ENCODE measurements at regions not wholly inside any gene's neighbourhood (a gene's known extent, or its start where the extent isn't known, plus 50 kb on each side); places are given as distances from the start of the nearest gene placed in this dataset.

- TF ChIP-seq, protein P1, sequence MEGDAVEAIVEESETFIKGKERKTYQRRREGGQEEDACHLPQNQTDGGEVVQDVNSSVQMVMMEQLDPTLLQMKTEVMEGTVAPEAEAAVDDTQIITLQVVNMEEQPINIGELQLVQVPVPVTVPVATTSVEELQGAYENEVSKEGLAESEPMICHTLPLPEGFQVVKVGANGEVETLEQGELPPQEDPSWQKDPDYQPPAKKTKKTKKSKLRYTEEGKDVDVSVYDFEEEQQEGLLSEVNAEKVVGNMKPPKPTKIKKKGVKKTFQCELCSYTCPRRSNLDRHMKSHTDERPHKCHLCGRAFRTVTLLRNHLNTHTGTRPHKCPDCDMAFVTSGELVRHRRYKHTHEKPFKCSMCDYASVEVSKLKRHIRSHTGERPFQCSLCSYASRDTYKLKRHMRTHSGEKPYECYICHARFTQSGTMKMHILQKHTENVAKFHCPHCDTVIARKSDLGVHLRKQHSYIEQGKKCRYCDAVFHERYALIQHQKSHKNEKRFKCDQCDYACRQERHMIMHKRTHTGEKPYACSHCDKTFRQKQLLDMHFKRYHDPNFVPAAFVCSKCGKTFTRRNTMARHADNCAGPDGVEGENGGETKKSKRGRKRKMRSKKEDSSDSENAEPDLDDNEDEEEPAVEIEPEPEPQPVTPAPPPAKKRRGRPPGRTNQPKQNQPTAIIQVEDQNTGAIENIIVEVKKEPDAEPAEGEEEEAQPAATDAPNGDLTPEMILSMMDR (IDR thresholded peaks at IDR 0.05) = no peak
- no peak for TF ChIP-seq POLR2A (IDR thresholded peaks at IDR 0.05)
- no peak for TF ChIP-seq EP300 (IDR thresholded peaks at IDR 0.05)
Measured at GRCh38 chr2:111701798-111702118, 182.2 kb downstream of the ANAPC1 start.

Measured in gastroesophageal sphincter (tissue), 3 donors.